GM18907 (cell line): ENCODE measurements at regions not wholly inside any gene's neighbourhood (a gene's known extent, or its start where the extent isn't known, plus 50 kb on each side); places are given as distances from the start of the nearest gene placed in this dataset.

Experiments
- ATAC-seq: cut with Tn5 transposase; IDR thresholded peaks from one replicate; pipeline ENCODE4 v1.9.1; 2021; ENCODE audit warnings: mild to moderate bottlenecking, moderate library complexity; ENCODE audit not compliant: unreplicated experiment

DNA sequence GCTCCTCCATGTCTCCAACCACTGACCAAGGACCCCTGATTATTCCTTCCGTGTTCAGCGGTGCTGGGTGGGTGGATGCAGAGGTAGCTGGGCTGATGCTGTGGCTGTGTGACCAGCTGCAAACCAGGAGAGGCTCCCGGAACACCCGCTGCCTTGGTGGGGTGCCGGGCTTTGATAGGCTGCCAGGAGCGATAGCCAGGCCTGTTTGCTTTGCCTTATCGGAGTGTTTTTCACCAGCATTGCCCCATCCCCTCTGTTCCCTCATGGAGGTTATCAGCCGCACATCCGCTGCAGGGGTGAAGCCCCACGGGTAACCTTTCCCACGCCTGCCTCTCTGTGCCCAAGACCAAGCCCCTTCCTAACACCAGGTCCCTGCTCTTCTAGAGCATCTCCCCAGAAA lies 354.3 kb downstream of the C16orf95 start:
- no peak for ATAC-seq

DNA sequence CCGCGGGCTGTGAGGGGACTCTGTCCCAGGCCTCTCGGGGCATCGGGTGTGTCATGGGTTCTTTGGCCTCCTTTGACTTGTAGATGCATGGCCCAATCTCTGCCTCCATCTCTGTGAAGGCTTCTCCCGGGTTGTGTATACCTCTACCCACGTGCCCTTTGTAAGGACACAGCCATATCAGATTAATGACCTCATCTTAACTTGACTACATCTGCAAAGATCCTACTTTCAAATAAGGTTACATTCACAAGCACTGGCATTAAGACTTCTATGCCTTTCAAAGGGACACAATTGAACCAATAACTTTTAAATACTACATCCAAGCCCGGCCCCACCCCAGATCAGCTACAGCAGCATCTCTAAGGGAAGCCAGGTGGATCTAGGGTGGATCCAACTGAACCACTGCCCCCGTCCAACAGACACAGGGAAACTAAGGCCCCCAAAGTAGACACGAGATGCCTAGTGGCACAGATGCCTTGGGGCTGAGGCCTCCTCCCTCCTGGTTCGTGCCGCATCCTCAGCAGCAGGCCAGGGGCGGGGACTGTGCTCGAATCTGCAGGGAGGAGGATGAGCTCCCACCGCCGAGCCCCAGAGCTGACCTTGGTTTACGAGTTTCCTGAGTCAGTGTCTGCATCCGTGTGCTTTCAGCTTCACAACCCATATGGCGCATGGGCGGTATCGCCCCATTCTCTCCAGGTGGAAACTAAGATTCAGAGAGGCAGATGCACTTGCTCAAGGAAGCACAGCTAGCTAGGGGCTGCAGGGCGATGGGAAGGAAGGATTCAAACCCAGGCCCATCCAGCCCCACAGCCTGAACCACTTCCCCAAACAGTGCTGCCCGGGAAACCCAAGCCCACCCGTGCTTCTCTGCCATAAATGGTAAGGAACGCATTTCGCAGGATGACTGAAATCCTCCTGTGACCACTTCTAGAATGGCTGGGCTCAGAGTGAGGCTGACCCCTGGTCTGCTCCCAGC lies 353.3 kb downstream of the C16orf95 start:
- no peak for ATAC-seq

DNA sequence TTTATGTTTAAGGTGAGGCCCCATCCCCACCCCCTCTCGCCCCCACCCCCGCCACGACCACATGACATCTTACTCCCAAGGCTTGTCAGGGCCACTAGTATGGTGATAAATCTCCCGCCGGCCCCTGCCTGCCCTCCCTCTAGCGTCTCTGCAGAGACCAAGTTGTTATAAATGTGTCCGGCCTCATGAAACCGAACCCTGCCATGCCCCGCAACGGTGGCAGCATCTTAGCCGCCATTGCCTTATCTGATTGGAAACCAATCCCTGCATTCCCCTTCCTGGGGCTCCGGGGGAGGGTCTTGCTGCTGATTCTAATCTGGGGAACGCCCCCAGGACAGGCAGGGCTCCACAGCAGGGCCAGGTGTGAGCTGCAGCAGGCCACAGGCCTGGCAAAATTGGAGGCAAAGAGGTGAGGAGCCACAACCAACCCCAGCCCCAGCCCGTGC lies 352.4 kb downstream of the C16orf95 start:
- no peak for ATAC-seq

DNA sequence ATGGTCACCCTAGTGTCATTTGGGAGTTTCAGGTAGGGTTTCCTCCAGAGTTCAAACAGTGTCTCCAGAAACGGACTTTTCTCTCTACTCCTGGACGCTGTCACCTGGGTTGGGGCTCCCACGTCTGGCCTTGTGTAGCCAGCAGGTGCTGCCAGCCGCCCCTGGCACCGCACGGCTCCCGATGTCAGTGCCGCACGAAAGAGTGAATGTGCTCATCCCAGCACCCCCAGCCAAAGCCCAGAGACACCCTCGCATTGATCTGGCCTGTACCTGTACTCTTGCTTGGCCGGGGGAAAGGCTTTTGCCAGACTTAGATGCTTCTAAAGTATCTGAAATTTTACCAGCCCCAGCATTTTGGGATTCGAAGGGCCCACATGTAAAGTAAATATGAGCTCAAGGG lies 351.9 kb downstream of the C16orf95 start:
- ATAC-seq: no peak

GRCh38 chr16:86965840-86966550 lies 351.2 kb downstream of the C16orf95 start:
- no peak for ATAC-seq

GRCh38 chr16:86966777-86967176 lies 350.4 kb downstream of the C16orf95 start:
- no peak for ATAC-seq

DNA sequence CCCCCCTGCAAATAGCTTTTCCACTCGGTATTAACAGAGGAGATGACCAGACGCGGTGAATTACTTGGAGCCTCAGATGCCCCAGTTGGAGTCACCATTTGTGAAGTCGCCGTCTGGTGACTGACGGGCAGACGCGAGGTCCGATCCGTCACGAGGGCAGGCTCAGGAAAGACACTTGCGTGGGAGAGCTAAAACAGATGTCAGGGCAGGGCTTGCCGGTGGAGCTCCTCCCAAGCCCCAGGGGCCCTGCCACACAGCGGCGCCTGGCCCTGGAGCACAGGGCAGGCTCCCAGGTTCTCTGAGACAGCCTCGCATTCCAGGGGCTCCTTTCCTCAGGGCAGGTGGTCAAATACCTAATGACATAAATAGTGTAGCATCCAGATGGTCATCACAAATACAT lies 348.3 kb downstream of the C16orf95 start:
- ATAC-seq: no peak

- ATAC-seq: no peak
These were observed 347.5 kb downstream of the C16orf95 start for GRCh38 chr16:86969716-86970115.

GRCh38 chr16:86970279-86970678 lies 346.9 kb downstream of the C16orf95 start:
- no peak for ATAC-seq

- no peak for ATAC-seq
These were observed 346.5 kb downstream of the C16orf95 start for GRCh38 chr16:86970726-86971125.

DNA sequence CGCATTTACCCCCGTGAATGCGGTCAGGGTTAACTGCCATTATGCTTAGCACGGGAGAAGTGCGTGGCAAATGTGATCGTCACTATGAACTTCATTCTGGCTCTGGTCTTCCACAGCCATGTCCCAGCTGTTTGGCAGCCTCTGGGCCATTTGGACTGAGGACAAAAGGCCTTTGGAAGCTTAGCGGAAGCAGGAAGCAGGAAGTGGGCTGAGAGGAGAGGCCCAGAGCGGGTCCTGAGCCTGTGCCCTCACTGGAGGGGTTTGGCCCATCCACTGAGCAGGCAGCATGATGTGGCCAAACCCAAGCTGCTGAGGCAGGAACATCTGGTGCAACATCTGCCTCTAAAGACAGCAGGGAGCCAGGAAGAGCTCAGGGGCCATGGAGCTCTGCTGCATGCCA lies 345.9 kb downstream of the C16orf95 start:
- ATAC-seq: no peak

- no peak for ATAC-seq
These were observed 343.1 kb downstream of the C16orf95 start for GRCh38 chr16:86974120-86974519.

DNA sequence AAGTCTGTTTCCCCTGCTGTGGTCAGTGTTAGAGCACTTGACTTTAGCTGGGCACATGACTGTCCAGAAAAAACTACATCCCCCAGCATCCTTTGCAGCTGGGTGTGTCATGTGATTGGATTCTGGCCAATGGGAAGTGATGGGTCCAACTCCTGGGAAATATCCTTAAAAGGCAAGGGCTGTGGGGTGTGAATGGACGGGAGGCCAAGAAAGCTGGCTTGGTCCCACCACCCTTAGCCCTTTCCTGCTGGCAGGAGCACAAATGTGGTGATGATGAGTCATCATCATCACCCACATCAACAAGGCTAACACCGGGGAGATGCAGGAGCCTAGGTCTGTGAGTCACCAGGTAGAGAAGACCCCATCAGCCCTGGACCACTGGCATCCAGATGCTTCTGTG lies 341.7 kb downstream of the C16orf95 start:
- ATAC-seq: no peak

DNA sequence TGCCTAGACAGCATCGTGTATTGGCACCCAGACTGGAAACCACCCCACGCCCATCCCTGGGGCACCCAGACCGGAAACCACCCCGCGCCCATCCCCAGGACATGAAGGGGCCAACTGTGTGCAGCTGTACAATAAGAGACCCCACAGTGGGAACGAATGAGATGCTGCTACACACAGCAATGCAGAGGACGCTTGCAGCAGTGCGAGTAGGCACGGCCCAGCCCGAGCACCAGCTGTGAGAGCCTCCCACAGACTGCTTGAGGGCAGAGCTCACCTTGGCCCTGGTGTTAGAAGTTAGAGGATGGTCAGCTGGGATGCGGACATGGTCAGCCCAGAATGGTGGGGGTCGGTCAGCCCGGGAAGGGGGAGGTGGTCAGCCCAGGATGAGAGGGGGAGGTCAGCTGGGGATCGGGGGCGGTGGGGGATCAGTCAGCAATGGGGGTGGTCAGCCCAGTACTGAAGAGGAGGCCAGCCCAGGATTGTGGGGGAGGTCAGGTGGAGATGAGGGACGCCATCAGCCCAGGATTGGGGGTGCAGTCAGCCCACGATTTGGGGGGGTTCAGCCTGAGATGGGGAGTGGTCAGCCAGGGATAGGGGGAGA lies 340.0 kb downstream of the C16orf95 start:
- no peak for ATAC-seq

- ATAC-seq: no peak
These were observed 338.7 kb downstream of the C16orf95 start for GRCh38 chr16:86978445-86979030.

DNA sequence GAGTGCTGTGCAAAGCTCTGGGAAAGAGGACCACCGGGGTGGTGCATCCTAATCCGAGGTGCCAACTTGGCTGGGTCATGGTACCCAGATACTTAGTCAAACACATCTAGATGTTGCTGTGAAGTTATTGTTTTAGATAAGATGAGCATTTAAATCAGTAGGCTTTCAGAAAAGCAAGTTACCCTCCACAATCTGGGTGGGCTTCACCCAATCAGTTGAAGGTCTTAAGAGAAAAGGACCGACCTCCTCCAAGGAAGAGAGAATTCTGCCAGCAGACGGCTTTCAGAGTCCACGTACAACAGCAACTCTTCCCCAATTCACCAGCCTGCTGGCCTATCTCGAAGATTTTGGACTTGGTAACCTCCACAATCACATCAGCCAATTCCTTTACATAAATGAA lies 338.1 kb downstream of the C16orf95 start:
- ATAC-seq: no peak

GRCh38 chr16:86979984-86980553 lies 337.1 kb downstream of the C16orf95 start:
- no peak for ATAC-seq

GRCh38 chr16:86980644-86981043 lies 336.5 kb downstream of the C16orf95 start:
- ATAC-seq: no peak

- no peak for ATAC-seq
These were observed 334.9 kb downstream of the C16orf95 start for GRCh38 chr16:86982347-86982596.

- no peak for ATAC-seq
These were observed 334.3 kb downstream of the C16orf95 start for GRCh38 chr16:86982912-86983311.

DNA sequence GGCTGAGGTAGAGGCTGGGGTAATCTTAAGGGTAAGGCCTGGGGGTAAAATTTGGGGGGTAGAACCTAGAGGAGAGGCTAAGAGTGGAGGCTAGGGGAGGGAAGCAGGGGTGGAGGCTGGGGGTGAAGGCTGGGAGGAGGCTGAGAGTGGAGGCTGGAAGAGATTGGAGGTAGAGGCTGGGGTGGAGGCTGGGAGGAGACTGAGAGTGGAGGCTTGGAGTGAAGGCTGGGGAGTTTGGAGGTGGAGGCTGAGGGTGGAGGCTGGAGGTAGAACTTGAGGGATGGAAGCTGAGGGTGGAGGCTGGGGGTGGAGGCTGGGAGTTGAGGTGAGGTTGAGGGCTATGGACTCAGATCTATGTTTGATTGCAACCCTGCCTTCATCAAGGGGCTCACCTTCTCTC lies 333.6 kb downstream of the C16orf95 start:
- no peak for ATAC-seq
